H9 (cell line): ENCODE measurements at regions not wholly inside any gene's neighbourhood (a gene's known extent, or its start where the extent isn't known, plus 50 kb on each side); places are given as distances from the start of the nearest gene placed in this dataset.

Experiments
- DNase-seq: peaks from one replicate; pipeline ENCODE4 v3.0.0-alpha.2; 2017
- H2AFZ ChIP-seq: one replicate; pipeline ENCODE4 v1.6.1; 2013; ENCODE audit warnings: mild to moderate bottlenecking, low read length, control low read depth, moderate library complexity
- H2AK5ac ChIP-seq: 2 replicates; pipeline ENCODE4 v1.6.1; 2013; ENCODE audit warnings: low read length, control low read depth, mixed read lengths; ENCODE audit not compliant: insufficient read length
- H2BK120ac ChIP-seq: one replicate; pipeline ENCODE4 v1.6.1; 2013; ENCODE audit warnings: low read depth, mild to moderate bottlenecking, low read length, control low read depth, inconsistent platforms; ENCODE audit not compliant: poor library complexity, severe bottlenecking
- H2BK12ac ChIP-seq: 2 replicates; pipeline ENCODE4 v1.6.1; 2013; ENCODE audit warnings: low read length, control low read depth, mixed read lengths, low read depth; ENCODE audit not compliant: insufficient read length
- H2BK15ac ChIP-seq: 2 replicates; pipeline ENCODE4 v1.6.1; 2013; ENCODE audit warnings: low read depth, low read length, control low read depth
- H2BK20ac ChIP-seq: one replicate; pipeline ENCODE4 v1.6.1; 2013; ENCODE audit warnings: low read depth, mild to moderate bottlenecking, low read length, control low read depth, inconsistent platforms; ENCODE audit not compliant: poor library complexity, severe bottlenecking
- H2BK5ac ChIP-seq: 2 replicates; pipeline ENCODE4 v1.6.1; 2013; ENCODE audit warnings: low read length, control low read depth, mixed read lengths; ENCODE audit not compliant: insufficient read length
- H3K14ac ChIP-seq: 2 replicates; pipeline ENCODE4 v1.6.1; 2013; ENCODE audit warnings: low read length, control low read depth; ENCODE audit not compliant: insufficient read depth
- H3K18ac ChIP-seq: 2 replicates; pipeline ENCODE4 v1.6.1; 2013; ENCODE audit warnings: low read depth, mild to moderate bottlenecking, mixed read lengths, low read length, control low read depth; ENCODE audit not compliant: insufficient read length
- H3K23ac ChIP-seq: 2 replicates; pipeline ENCODE4 v1.6.1; 2013; ENCODE audit warnings: low read length, control low read depth, mixed read lengths, low read depth; ENCODE audit not compliant: insufficient read length
- H3K23me2 ChIP-seq: 2 replicates; pipeline ENCODE4 v1.6.1; 2013; ENCODE audit warnings: low read depth, mild to moderate bottlenecking, mixed read lengths, low read length, control low read depth; ENCODE audit not compliant: insufficient read length, poor library complexity, severe bottlenecking
- H3K27ac ChIP-seq: 2 replicates; pipeline ENCODE4 v1.5.1; 2013; ENCODE audit warnings: low read length, control low read depth, mixed read lengths, low read depth; ENCODE audit not compliant: insufficient read length
- H3K27me3 ChIP-seq: 2 replicates; pipeline ENCODE4 v1.6.1; 2013; ENCODE audit warnings: low read length, control low read depth, inconsistent platforms; ENCODE audit not compliant: insufficient read depth
- H3K4ac ChIP-seq: 2 replicates; pipeline ENCODE4 v1.6.1; 2013; ENCODE audit warnings: low read depth, mild to moderate bottlenecking, control low read depth, inconsistent platforms, low read length, moderate library complexity
- H3K4me1 ChIP-seq: 2 replicates; pipeline ENCODE4 v1.6.1; 2013; ENCODE audit warnings: low read length, control low read depth, inconsistent platforms; ENCODE audit not compliant: insufficient read depth
- H3K4me2 ChIP-seq: 2 replicates; pipeline ENCODE4 v1.6.1; 2013; ENCODE audit warnings: low read length, control low read depth, mixed read lengths; ENCODE audit not compliant: insufficient read length, insufficient read depth
- H3K56ac ChIP-seq: 2 replicates; pipeline ENCODE4 v1.6.1; 2013; ENCODE audit warnings: low read depth, mild to moderate bottlenecking, mixed read lengths, low read length, control low read depth; ENCODE audit not compliant: insufficient read length
- H3K79me1 ChIP-seq: 2 replicates; pipeline ENCODE4 v1.6.1; 2013; ENCODE audit warnings: low read depth, mild to moderate bottlenecking, moderate library complexity, low read length, control low read depth, inconsistent platforms; ENCODE audit not compliant: insufficient read depth, poor library complexity, severe bottlenecking
- H3K79me2 ChIP-seq: 2 replicates; pipeline ENCODE4 v1.6.1; 2013; ENCODE audit warnings: low read length, control low read depth, inconsistent platforms; ENCODE audit not compliant: insufficient read depth
- H3K9ac ChIP-seq: 2 replicates; pipeline ENCODE4 v1.6.1; 2013; ENCODE audit warnings: low read length, control low read depth, mixed read lengths; ENCODE audit not compliant: insufficient read length; ENCODE audit errors: extremely low read depth
- H3K9me3 ChIP-seq: one replicate; pipeline ENCODE4 v1.6.1; 2013; ENCODE audit warnings: low read depth, low read length, inconsistent platforms; ENCODE audit not compliant: control insufficient read depth
- H3T11ph ChIP-seq: one replicate; pipeline ENCODE4 v1.6.1; 2013; ENCODE audit warnings: mild to moderate bottlenecking, low read length, control low read depth, inconsistent platforms
- H4K20me1 ChIP-seq: one replicate; pipeline ENCODE4 v1.6.1; 2013; ENCODE audit not compliant: control insufficient read depth, insufficient read length, insufficient read depth
- H4K5ac ChIP-seq: 2 replicates; pipeline ENCODE4 v1.6.1; 2013; ENCODE audit warnings: low read depth, mild to moderate bottlenecking, mixed read lengths, low read length, control low read depth; ENCODE audit not compliant: insufficient read length
- H4K8ac ChIP-seq: replicated peaks from 2 replicates; pipeline ENCODE4 v1.6.1; 2013; ENCODE audit warnings: low read length, control low read depth, mixed read lengths, low read depth; ENCODE audit not compliant: insufficient read length
- H4K91ac ChIP-seq: 2 replicates; pipeline ENCODE4 v1.6.1; 2013; ENCODE audit warnings: low read depth, mild to moderate bottlenecking, moderate library complexity, mixed read lengths, low read length, control low read depth; ENCODE audit not compliant: insufficient read length
- H3K27ac Mint-ChIP-seq, 3 experiments: 2 replicates in 2 of 3; 3 replicates in 1 of 3; pipeline ENCODE4 v1.8.0; 2020 to 2021; ENCODE audit warnings: mixed read lengths in 3 of 3, mild to moderate bottlenecking in 1 of 3, moderate library complexity in 1 of 3
- H3K27me3 Mint-ChIP-seq: 2 replicates; pipeline ENCODE4 v1.8.0; 2021; ENCODE audit warnings: low read depth, mild to moderate bottlenecking, moderate library complexity, mixed read lengths
- H3K36me3 Mint-ChIP-seq, 3 experiments: 2 replicates in 2 of 3; 3 replicates in 1 of 3; pipeline ENCODE4 v1.8.0; 2020 to 2021; ENCODE audit warnings: low read depth in 3 of 3, mixed read lengths in 3 of 3; ENCODE audit not compliant: insufficient read depth in 1 of 3
- H3K4me1 Mint-ChIP-seq, 2 experiments: 2 replicates each; pipeline ENCODE4 v1.8.0; 2020; ENCODE audit warnings: mixed read lengths in 2 of 2
- H3K4me3 Mint-ChIP-seq, 2 experiments: 2 replicates in 1 of 2; 3 replicates in 1 of 2; pipeline ENCODE4 v1.8.0; 2020 to 2021; ENCODE audit warnings: mild to moderate bottlenecking in 2 of 2, mixed read lengths in 2 of 2, moderate library complexity in 1 of 2
- H3K9me3 Mint-ChIP-seq, 2 experiments: 2 replicates in 1 of 2; 3 replicates in 1 of 2; pipeline ENCODE4 v1.8.0; 2020; ENCODE audit warnings: mild to moderate bottlenecking in 2 of 2, mixed read lengths in 2 of 2, moderate library complexity in 1 of 2
- CTCF ChIP-seq: fragments of 200-600 bp; sonication (generic); conservative IDR thresholded peaks from 3 replicates; pipeline ENCODE4 v1.8.0; 2021; ENCODE audit warnings: antibody characterized with exemption, mild to moderate bottlenecking

- H2BK120ac ChIP-seq = no peak overlapping the region
- H3K4me1 Mint-ChIP-seq = no peaks in the 10 kb centered on the region
- no peaks in the 10 kb centered on the region for H3K9me3 ChIP-seq
- no peak overlapping the region for H3K9ac ChIP-seq
- H3K79me1 ChIP-seq = no peaks in the 10 kb centered on the region
- H3K23me2 ChIP-seq = no peaks in the 10 kb centered on the region
- H3K14ac ChIP-seq = no peak overlapping the region
- no peak overlapping the region for H3K4ac ChIP-seq
- no peak overlapping the region for H3K18ac ChIP-seq
- no peak overlapping the region for H2BK5ac ChIP-seq
- DNase-seq = no peak
- no peak overlapping the region for H3K27ac ChIP-seq
- no peak overlapping the region for H3K4me3 Mint-ChIP-seq
- H3K4me1 ChIP-seq = no peaks in the 10 kb centered on the region
- H3K79me2 ChIP-seq = no peaks in the 10 kb centered on the region
- H3K4me2 ChIP-seq = no peak overlapping the region
- no peak overlapping the region for H2AFZ ChIP-seq
- H4K5ac ChIP-seq = no peak overlapping the region
- H3K27me3 Mint-ChIP-seq = no peaks in the 10 kb centered on the region
- no peak overlapping the region for H2BK15ac ChIP-seq
- no peak overlapping the region for H2BK20ac ChIP-seq
- peaks cover under 1 to 2% (median under 1%) of the 10 kb centered on the region in 3 experiments; a peak in 5 of 7 replicates for H3K36me3 Mint-ChIP-seq
- no peaks in the 10 kb centered on the region for H3K27me3 ChIP-seq
- no peak overlapping the region for H4K91ac ChIP-seq
- no peak overlapping the region for H2AK5ac ChIP-seq
- no peak overlapping the region for H2BK12ac ChIP-seq
- H3K23ac ChIP-seq = no peak overlapping the region
- TF ChIP-seq CTCF = no peak
- no peak overlapping the region for H3T11ph ChIP-seq
- peaks cover 1 to 2% of the 10 kb centered on the region in 2 experiments for H3K9me3 Mint-ChIP-seq
- no peak overlapping the region for H4K8ac ChIP-seq
- no peak overlapping the region for H3K56ac ChIP-seq
- H4K20me1 ChIP-seq = no peaks in the 10 kb centered on the region
- H3K27ac Mint-ChIP-seq = no peak overlapping the region
These were observed 402.6 kb downstream of the BCKDHB start for GRCh38 chr6:80508885-80509630.
